ENCODE measurements at regions not wholly inside any gene's neighbourhood (a gene's known extent, or its start where the extent isn't known, plus 50 kb on each side); places are given as distances from the start of the nearest gene placed in this dataset.

GRCh38 chr20:52313341-52313963 is 121.9 kb upstream of the ZFP64 start (continued):
- no peak for TF ChIP-seq SAP30 (IDR thresholded peaks at IDR 0.05; ENCODE audit: insufficient read depth, insufficient replicate concordance, low read length)
- no peak for TF ChIP-seq GTF2F1 (IDR thresholded peaks at IDR 0.05; ENCODE audit: borderline replicate concordance, low read depth, low read length)
- TF ChIP-seq NANOG (IDR thresholded peaks at IDR 0.05; ENCODE audit: insufficient read depth, low read depth, low read length, poor library complexity, severe bottlenecking): no peak
- TF ChIP-seq, protein P1, sequence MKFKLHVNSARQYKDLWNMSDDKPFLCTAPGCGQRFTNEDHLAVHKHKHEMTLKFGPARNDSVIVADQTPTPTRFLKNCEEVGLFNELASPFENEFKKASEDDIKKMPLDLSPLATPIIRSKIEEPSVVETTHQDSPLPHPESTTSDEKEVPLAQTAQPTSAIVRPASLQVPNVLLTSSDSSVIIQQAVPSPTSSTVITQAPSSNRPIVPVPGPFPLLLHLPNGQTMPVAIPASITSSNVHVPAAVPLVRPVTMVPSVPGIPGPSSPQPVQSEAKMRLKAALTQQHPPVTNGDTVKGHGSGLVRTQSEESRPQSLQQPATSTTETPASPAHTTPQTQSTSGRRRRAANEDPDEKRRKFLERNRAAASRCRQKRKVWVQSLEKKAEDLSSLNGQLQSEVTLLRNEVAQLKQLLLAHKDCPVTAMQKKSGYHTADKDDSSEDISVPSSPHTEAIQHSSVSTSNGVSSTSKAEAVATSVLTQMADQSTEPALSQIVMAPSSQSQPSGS (IDR thresholded peaks at IDR 0.05; ENCODE audit: low read length): no peak
- TF ChIP-seq RAD21 (IDR thresholded peaks at IDR 0.05 in 1 of 2, conservative IDR thresholded peaks at IDR 0.05 in 1 of 2; ENCODE audit: low read depth in 2 of 2, low read length in 2 of 2): peak; percentile 70 to 81
- no peak for TF ChIP-seq E2F6 (IDR thresholded peaks at IDR 0.05)
- TF ChIP-seq, protein P2, sequence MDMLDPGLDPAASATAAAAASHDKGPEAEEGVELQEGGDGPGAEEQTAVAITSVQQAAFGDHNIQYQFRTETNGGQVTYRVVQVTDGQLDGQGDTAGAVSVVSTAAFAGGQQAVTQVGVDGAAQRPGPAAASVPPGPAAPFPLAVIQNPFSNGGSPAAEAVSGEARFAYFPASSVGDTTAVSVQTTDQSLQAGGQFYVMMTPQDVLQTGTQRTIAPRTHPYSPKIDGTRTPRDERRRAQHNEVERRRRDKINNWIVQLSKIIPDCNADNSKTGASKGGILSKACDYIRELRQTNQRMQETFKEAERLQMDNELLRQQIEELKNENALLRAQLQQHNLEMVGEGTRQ (IDR thresholded peaks at IDR 0.05; ENCODE audit: low read length): no peak
- TF ChIP-seq CREB1 (IDR thresholded peaks at IDR 0.05): no peak
- TF ChIP-seq SIX5 (IDR thresholded peaks at IDR 0.05; ENCODE audit: low read depth, low read length): no peak

Data from H1 (cell line).